ENCODE measurements at regions not wholly inside any gene's neighbourhood (a gene's known extent, or its start where the extent isn't known, plus 50 kb on each side); places are given as distances from the start of the nearest gene placed in this dataset.

DNA sequence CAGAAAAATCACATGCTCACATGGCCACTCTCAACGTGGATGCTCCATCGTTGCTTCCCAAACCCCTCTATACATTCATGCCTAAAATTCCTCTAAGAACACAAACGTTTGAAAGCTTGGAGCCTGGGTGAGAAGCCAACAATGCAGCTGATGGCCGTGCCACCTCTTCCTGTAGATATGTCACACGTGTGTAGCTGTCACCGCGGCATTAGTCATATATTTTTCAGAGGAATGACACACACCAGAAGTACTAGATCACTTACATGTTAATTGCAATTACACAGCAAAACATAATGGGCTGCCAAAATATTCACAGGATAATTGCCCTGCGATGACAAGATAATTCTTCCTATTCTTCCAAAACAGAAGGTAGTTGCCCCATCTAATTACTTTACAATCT, 112.7 kb upstream of the BACE2 start:
- Histone ChIP-seq H3K4me1 (no peaks in the 10 kb centered on the region), H3K4me3 (ENCODE audit: low read depth, low read length) (no peak overlapping the region), H3K9me3 (no peaks in the 10 kb centered on the region), H3K36me3 (ENCODE audit: control insufficient read depth, insufficient read depth, low read length) (no peaks in the 10 kb centered on the region), H3K27me3 (replicated peaks; ENCODE audit: control insufficient read depth, insufficient read depth, low read length) (no peaks in the 10 kb centered on the region)
- TF ChIP-seq, protein P1, sequence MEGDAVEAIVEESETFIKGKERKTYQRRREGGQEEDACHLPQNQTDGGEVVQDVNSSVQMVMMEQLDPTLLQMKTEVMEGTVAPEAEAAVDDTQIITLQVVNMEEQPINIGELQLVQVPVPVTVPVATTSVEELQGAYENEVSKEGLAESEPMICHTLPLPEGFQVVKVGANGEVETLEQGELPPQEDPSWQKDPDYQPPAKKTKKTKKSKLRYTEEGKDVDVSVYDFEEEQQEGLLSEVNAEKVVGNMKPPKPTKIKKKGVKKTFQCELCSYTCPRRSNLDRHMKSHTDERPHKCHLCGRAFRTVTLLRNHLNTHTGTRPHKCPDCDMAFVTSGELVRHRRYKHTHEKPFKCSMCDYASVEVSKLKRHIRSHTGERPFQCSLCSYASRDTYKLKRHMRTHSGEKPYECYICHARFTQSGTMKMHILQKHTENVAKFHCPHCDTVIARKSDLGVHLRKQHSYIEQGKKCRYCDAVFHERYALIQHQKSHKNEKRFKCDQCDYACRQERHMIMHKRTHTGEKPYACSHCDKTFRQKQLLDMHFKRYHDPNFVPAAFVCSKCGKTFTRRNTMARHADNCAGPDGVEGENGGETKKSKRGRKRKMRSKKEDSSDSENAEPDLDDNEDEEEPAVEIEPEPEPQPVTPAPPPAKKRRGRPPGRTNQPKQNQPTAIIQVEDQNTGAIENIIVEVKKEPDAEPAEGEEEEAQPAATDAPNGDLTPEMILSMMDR (IDR thresholded peaks at IDR 0.05; ENCODE audit: insufficient read depth in 1 of 2, low read depth in 1 of 2, low read length in 1 of 2, severe bottlenecking in 1 of 2, unreplicated experiment in 1 of 2): no peak
- BruUV-seq (replicated peaks): no TSS peak
- peaks cover 10% of the 10 kb centered on the region for H3K9me3 Mint-ChIP-seq (ENCODE audit: unreplicated experiment)
- CTCF ChIA-PET: no interaction called here
- POLR2A ChIA-PET: no interaction called here
- peaks cover 8% of the 10 kb centered on the region for H3K27me3 Mint-ChIP-seq (ENCODE audit: insufficient read depth, unreplicated experiment)
- intact Hi-C loops (cut with micrococcal nuclease; ENCODE audit: unreplicated experiment): no loop called here
- no peaks in the 10 kb centered on the region for H3K36me3 Mint-ChIP-seq (ENCODE audit: insufficient read depth, unreplicated experiment)
- H3K4me3 Mint-ChIP-seq (ENCODE audit: unreplicated experiment): no peak overlapping the region
- DNase-seq: no peak
- H3K4me1 Mint-ChIP-seq (ENCODE audit: low read depth, unreplicated experiment): peaks cover 5% of the 10 kb centered on the region
- no peak overlapping the region for H3K27ac Mint-ChIP-seq (ENCODE audit: unreplicated experiment)

DNA sequence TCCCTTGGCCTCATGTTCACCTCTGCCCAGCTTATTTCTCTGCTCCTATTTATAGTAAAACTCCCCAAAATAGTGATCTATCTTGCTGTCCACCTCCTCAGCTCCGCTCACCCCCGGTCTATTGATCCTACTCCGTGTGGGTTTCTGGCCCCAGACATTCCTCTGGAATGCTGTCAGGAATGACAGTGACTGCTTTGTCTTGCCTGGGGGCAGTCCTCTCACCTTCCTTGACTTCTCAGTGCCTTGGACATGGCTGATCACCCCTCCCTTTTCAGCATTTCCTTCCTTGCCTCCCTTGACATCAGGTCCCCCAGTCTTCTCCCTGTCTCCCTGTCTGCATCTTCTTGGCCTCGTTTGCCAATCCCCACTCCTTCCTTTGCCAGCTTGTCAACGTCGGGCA, 108.1 kb upstream of the BACE2 start:
- ChIA-PET POLR2A (no interaction called here), CTCF (no interaction called here)
- peaks cover 5% of the 10 kb centered on the region for H3K4me1 Mint-ChIP-seq (ENCODE audit: low read depth, unreplicated experiment)
- H3K4me3 ChIP-seq (ENCODE audit: low read depth, low read length): no peak overlapping the region
- peaks cover 4% of the 10 kb centered on the region for H3K27me3 Mint-ChIP-seq (ENCODE audit: insufficient read depth, unreplicated experiment)
- H3K9me3 Mint-ChIP-seq (ENCODE audit: unreplicated experiment): peaks cover 10% of the 10 kb centered on the region
- DNase-seq: no peak
- H3K27ac Mint-ChIP-seq (ENCODE audit: unreplicated experiment): no peak overlapping the region
- H3K4me1 ChIP-seq: no peaks in the 10 kb centered on the region
- H3K4me3 Mint-ChIP-seq (ENCODE audit: unreplicated experiment): no peak overlapping the region
- H3K36me3 ChIP-seq (ENCODE audit: control insufficient read depth, insufficient read depth, low read length): no peaks in the 10 kb centered on the region
- H3K36me3 Mint-ChIP-seq (ENCODE audit: insufficient read depth, unreplicated experiment): no peaks in the 10 kb centered on the region
- BruUV-seq (replicated peaks): no TSS peak
- TF ChIP-seq, protein P1 (IDR thresholded peaks at IDR 0.05; ENCODE audit: insufficient read depth in 1 of 2, low read depth in 1 of 2, low read length in 1 of 2, severe bottlenecking in 1 of 2, unreplicated experiment in 1 of 2): no peak
- intact Hi-C loops (cut with micrococcal nuclease; ENCODE audit: unreplicated experiment): loop anchor here (10.0 kb wide), 1 partner anchor 915 kb away; no protein-coding TSS in a partner anchor
- H3K27me3 ChIP-seq (replicated peaks; ENCODE audit: control insufficient read depth, insufficient read depth, low read length): no peaks in the 10 kb centered on the region
- no peaks in the 10 kb centered on the region for H3K9me3 ChIP-seq

DNA sequence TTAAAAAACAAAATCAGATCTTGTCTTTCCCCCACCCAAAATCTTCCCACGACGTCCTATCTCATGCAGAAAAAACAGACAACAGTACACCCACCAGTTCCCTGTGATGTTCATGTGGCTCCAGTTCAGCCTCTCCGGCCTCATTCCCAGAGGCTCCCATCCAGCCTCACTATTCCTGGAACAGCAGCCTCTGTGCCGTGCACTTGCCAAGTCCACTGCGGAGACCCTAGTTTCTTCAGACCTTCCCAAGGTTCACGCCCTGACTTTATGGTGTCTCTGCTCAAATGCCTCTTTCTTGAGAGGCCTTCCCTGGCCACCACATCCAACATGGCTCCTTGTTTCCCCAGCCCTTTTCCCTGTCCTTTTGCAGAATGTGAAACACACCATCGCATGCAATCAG, 106.3 kb upstream of the BACE2 start:
- peaks cover 5% of the 10 kb centered on the region for H3K4me1 Mint-ChIP-seq (ENCODE audit: low read depth, unreplicated experiment)
- no peaks in the 10 kb centered on the region for H3K36me3 ChIP-seq (ENCODE audit: control insufficient read depth, insufficient read depth, low read length)
- no TSS peak for BruUV-seq (replicated peaks)
- no peak overlapping the region for H3K4me3 Mint-ChIP-seq (ENCODE audit: unreplicated experiment)
- intact Hi-C loops (cut with micrococcal nuclease; ENCODE audit: unreplicated experiment): loop anchor here (10.0 kb wide), 1 partner anchor 917 kb away; no protein-coding TSS in a partner anchor
- no peak for DNase-seq
- H3K27me3 ChIP-seq (replicated peaks; ENCODE audit: control insufficient read depth, insufficient read depth, low read length): no peaks in the 10 kb centered on the region
- no peaks in the 10 kb centered on the region for H3K9me3 ChIP-seq
- no peak overlapping the region for H3K4me3 ChIP-seq (ENCODE audit: low read depth, low read length)
- peaks cover 4% of the 10 kb centered on the region for H3K27me3 Mint-ChIP-seq (ENCODE audit: insufficient read depth, unreplicated experiment)
- H3K9me3 Mint-ChIP-seq (ENCODE audit: unreplicated experiment): peaks cover 10% of the 10 kb centered on the region
- POLR2A ChIA-PET: no interaction called here
- CTCF ChIA-PET: no interaction called here
- no peaks in the 10 kb centered on the region for H3K36me3 Mint-ChIP-seq (ENCODE audit: insufficient read depth, unreplicated experiment)
- TF ChIP-seq, protein P1 (IDR thresholded peaks at IDR 0.05; ENCODE audit: insufficient read depth in 1 of 2, low read depth in 1 of 2, low read length in 1 of 2, severe bottlenecking in 1 of 2, unreplicated experiment in 1 of 2): no peak
- no peaks in the 10 kb centered on the region for H3K4me1 ChIP-seq
- H3K27ac Mint-ChIP-seq (ENCODE audit: unreplicated experiment): no peak overlapping the region
